B cell (primary cell): ENCODE measurements at regions not wholly inside any gene's neighbourhood (a gene's known extent, or its start where the extent isn't known, plus 50 kb on each side); places are given as distances from the start of the nearest gene placed in this dataset.

Experiments
- CTCF ChIP-seq: fragments of 200-600 bp; IDR thresholded peaks from one replicate; pipeline ENCODE4 v1.8.0; 2022; ENCODE audit warnings: antibody characterized with exemption, mild to moderate bottlenecking
- EZH2 ChIP-seq: IDR thresholded peaks from 2 replicates; pipeline ENCODE4 v1.6.1; 2012; ENCODE audit warnings: borderline replicate concordance, low read depth, mild to moderate bottlenecking, moderate library complexity, low read length; ENCODE audit not compliant: insufficient read depth, poor library complexity, severe bottlenecking

- no peak for TF ChIP-seq CTCF
- TF ChIP-seq EZH2 = no peak
Observed at GRCh38 chr18:60601249-60601648, 228.7 kb upstream of the MC4R start.
